SK-N-SH (cell line): ENCODE measurements at regions not wholly inside any gene's neighbourhood (a gene's known extent, or its start where the extent isn't known, plus 50 kb on each side); places are given as distances from the start of the nearest gene placed in this dataset.

Source experiments
- CTCF ChIA-PET: fragments of 300-600, 350-600 bp; formaldehyde crosslinking; extraction: SDS; loops from one replicate; lab custom pipeline; 2021; lab: Yijun Ruan, JAX
- POLR2A ChIA-PET: fragments of 350-600 bp; sonication (Branson Sonifier 250); formaldehyde crosslinking; extraction: SDS; loops from one replicate; lab custom pipeline; 2020; ENCODE audit warnings: antibody characterized with exemption, inconsistent platforms; lab: Yijun Ruan, JAX
- DNase-seq: peaks from one replicate; pipeline ENCODE4 v3.0.0; 2012
- H2AFZ ChIP-seq: fragments of 200-600 bp; sonication (generic); 2 replicates; pipeline ENCODE4 v1.8.1; 2016; ENCODE audit warnings: antibody characterized with exemption, mild to moderate bottlenecking, low read depth
- H3F3A ChIP-seq: fragments of 200-600 bp; sonication (generic); replicated peaks from 2 replicates; pipeline ENCODE3; 2016; ENCODE audit warnings: antibody characterized with exemption, mild to moderate bottlenecking; ENCODE audit not compliant: insufficient read depth
- H3K27ac ChIP-seq, 2 experiments: fragments of 200-500 bp in 1 of 2; fragments of 200-600 bp in 1 of 2; sonication (Bioruptor generic) in 1 of 2; sonication (generic), shearing (Covaris generic) in 1 of 2; 2 replicates each; pipeline versions ENCODE4 v1.5.1 to v1.6.1; 2014 to 2016; ENCODE audit warnings: low read depth in 2 of 2, inconsistent platforms in 1 of 2, low read length in 1 of 2, mild to moderate bottlenecking in 1 of 2, mixed read lengths in 1 of 2
- H3K27me3 ChIP-seq: fragments of 200-600 bp; sonication (generic), shearing (Covaris generic); 2 replicates; pipeline ENCODE4 v1.6.1; 2016; ENCODE audit warnings: mixed run types; ENCODE audit not compliant: insufficient read depth
- H3K36me3 ChIP-seq, 2 experiments: fragments of 200-500 bp in 1 of 2; fragments of 200-600 bp in 1 of 2; sonication (Bioruptor generic) in 1 of 2; sonication (generic) in 1 of 2; replicated peaks in 1 of 2; 2 replicates each; pipeline versions ENCODE3 to v1.5.1; 2014 to 2016; ENCODE audit warnings: low read length in 1 of 2, mild to moderate bottlenecking in 1 of 2; ENCODE audit not compliant: insufficient read depth in 2 of 2, control insufficient read depth in 1 of 2
- H3K4me1 ChIP-seq, 2 experiments: fragments of 200-500 bp in 1 of 2; fragments of 200-600 bp in 1 of 2; sonication (Bioruptor generic) in 1 of 2; sonication (generic), shearing (Covaris generic) in 1 of 2; 2 replicates each; pipeline versions ENCODE4 v1.5.1 to v1.6.1; 2014 to 2016; ENCODE audit warnings: low read depth in 1 of 2, low read length in 1 of 2, mixed run types in 1 of 2; ENCODE audit not compliant: insufficient read depth in 2 of 2, control insufficient read depth in 1 of 2
- H3K4me2 ChIP-seq: fragments of 200-600 bp; sonication (generic), shearing (Covaris generic); 2 replicates; pipeline ENCODE4 v1.6.1; 2017; ENCODE audit warnings: mixed run types
- H3K4me3 ChIP-seq, 2 experiments: fragments of 200-500 bp in 1 of 2; fragments of 200-600 bp in 1 of 2; sonication (Bioruptor generic) in 1 of 2; sonication (generic), shearing (Covaris generic) in 1 of 2; 2 replicates each; pipeline versions ENCODE4 v1.5.1 to v1.8.1; 2014 to 2016; ENCODE audit warnings: low read depth in 2 of 2, inconsistent platforms in 1 of 2, low read length in 1 of 2, mild to moderate bottlenecking in 1 of 2, mixed read lengths in 1 of 2, moderate library complexity in 1 of 2
- H3K79me2 ChIP-seq: fragments of 200-600 bp; sonication (generic); 2 replicates; pipeline ENCODE4 v1.8.1; 2017; ENCODE audit warnings: mild to moderate bottlenecking; ENCODE audit not compliant: insufficient read depth
- H3K9ac ChIP-seq: fragments of 200-600 bp; sonication (generic); 2 replicates; pipeline ENCODE4 v1.6.1; 2017; ENCODE audit warnings: mixed run types
- H3K9me2 ChIP-seq: fragments of 200-600 bp; sonication (generic); 2 replicates; pipeline ENCODE4 v1.6.1; 2017; ENCODE audit warnings: mixed run types
- H3K9me3 ChIP-seq: fragments of 200-600 bp; sonication (generic); 2 replicates; pipeline ENCODE4 v1.6.1; 2017; ENCODE audit warnings: mixed run types, mild to moderate bottlenecking, moderate library complexity
- H4K20me1 ChIP-seq: fragments of 200-600 bp; sonication (generic); 2 replicates; pipeline ENCODE4 v1.6.1; 2017; ENCODE audit warnings: mild to moderate bottlenecking, mixed run types; ENCODE audit not compliant: insufficient read depth
- ELF1 ChIP-seq: IDR thresholded peaks from 2 replicates; pipeline ENCODE4 v1.4.0; 2012
- EZH2phosphoT487 ChIP-seq: fragments of 200-600 bp; sonication (generic); IDR thresholded peaks from 2 replicates; pipeline ENCODE4 v1.6.1; 2017; ENCODE audit warnings: low read depth, mixed run types, mild to moderate bottlenecking, antibody characterized with exemption, moderate library complexity, borderline replicate concordance
- FOXJ3 ChIP-seq: sonication (generic); formaldehyde crosslinking; IDR thresholded peaks from 2 replicates; pipeline ENCODE4 v1.5.1; 2020; ENCODE audit warnings: mild to moderate bottlenecking, missing genetic modification reagents
- FOXM1 ChIP-seq: IDR thresholded peaks from 2 replicates; pipeline ENCODE4 v1.4.0; 2012; ENCODE audit warnings: low read depth, mild to moderate bottlenecking
- GABPA ChIP-seq: IDR thresholded peaks from 2 replicates; pipeline ENCODE4 v1.4.0; 2012; ENCODE audit warnings: low read depth, mild to moderate bottlenecking
- JUND ChIP-seq: IDR thresholded peaks from 2 replicates; pipeline ENCODE4 v1.4.0; 2012
- MEF2A ChIP-seq: IDR thresholded peaks from 2 replicates; pipeline ENCODE4 v1.4.0; 2012; ENCODE audit warnings: low read depth, borderline replicate concordance
- MXI1 ChIP-seq: IDR thresholded peaks from 2 replicates; pipeline ENCODE4 v1.6.1; 2012; ENCODE audit warnings: mild to moderate bottlenecking, low read depth, low read length, improper control_type of control experiment
- NFIC ChIP-seq: IDR thresholded peaks from 2 replicates; pipeline ENCODE4 v1.4.0; 2012; ENCODE audit warnings: borderline replicate concordance
- RXRA ChIP-seq: IDR thresholded peaks from 2 replicates; pipeline ENCODE4 v1.4.0; 2012; ENCODE audit warnings: low read depth, mild to moderate bottlenecking, borderline replicate concordance
- SMC3 ChIP-seq: IDR thresholded peaks from 2 replicates; pipeline ENCODE4 v1.6.1; 2012; ENCODE audit warnings: low read depth, low read length, improper control_type of control experiment
- TAF1 ChIP-seq: IDR thresholded peaks from 2 replicates; pipeline ENCODE4 v1.6.1; 2012; ENCODE audit warnings: low read depth, mild to moderate bottlenecking, low read length, moderate library complexity, borderline replicate concordance
- TCF12 ChIP-seq: IDR thresholded peaks from 2 replicates; pipeline ENCODE4 v1.4.0; 2012
- TEAD4 ChIP-seq: IDR thresholded peaks from 2 replicates; pipeline ENCODE4 v1.4.0; 2012; ENCODE audit warnings: mild to moderate bottlenecking, borderline replicate concordance; ENCODE audit not compliant: insufficient read depth
- YY1 ChIP-seq: IDR thresholded peaks from 2 replicates; pipeline ENCODE4 v1.4.0; 2012; ENCODE audit warnings: low read depth, mild to moderate bottlenecking
- WGBS: methylation state at CpG from one replicate; pipeline ENCODE4 v1.1.6; 2017; ENCODE audit warnings: low lambda C conversion rate; 5-methylcytosine and 5-hydroxymethylcytosine counted together
- TF ChIP-seq, protein P1 (sequence below): IDR thresholded peaks from 2 replicates; pipeline ENCODE4 v1.4.0; 2012; ENCODE audit warnings: low read depth, borderline replicate concordance
- TF ChIP-seq, protein P2 (sequence below): IDR thresholded peaks from 2 replicates; pipeline ENCODE4 v1.4.0; 2012; ENCODE audit warnings: low read depth
- TF ChIP-seq, protein P3 (sequence below): fragments of 200-600 bp; sonication (generic); IDR thresholded peaks from 2 replicates; pipeline ENCODE4 v1.6.1; 2017; ENCODE audit warnings: antibody characterized with exemption, mild to moderate bottlenecking, moderate library complexity
- TF ChIP-seq, protein P4 (sequence below): fragments of 150-350 bp; IDR thresholded peaks from 2 replicates; pipeline ENCODE4 v1.6.1; 2016; ENCODE audit warnings: mild to moderate bottlenecking, low read depth, low read length

DNA sequence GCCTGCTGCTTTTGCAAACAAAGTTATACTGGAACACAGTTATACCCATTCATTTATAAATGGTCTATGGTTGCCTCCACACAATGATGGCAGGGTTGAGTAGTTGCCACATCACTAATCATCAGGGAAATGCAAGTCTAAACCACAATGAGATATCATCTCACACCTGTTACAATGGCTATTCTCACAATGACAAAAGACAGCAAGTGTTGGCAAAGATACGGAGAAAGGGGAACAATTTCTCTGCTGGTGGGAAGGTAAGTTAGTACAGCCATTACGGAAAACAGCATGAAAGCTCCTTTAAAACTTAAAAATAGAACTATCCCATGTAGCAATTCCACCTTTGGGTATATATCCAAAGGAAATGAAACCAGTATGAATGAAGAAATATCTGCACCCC, 261.4 kb downstream of the TJP1 start (continued):
- TF ChIP-seq TCF12 (no peak), GABPA (no peak), NFIC (no peak), RXRA (no peak), SMC3 (no peak), TAF1 (no peak), YY1 (no peak), MEF2A (no peak)
- TF ChIP-seq, protein P1, sequence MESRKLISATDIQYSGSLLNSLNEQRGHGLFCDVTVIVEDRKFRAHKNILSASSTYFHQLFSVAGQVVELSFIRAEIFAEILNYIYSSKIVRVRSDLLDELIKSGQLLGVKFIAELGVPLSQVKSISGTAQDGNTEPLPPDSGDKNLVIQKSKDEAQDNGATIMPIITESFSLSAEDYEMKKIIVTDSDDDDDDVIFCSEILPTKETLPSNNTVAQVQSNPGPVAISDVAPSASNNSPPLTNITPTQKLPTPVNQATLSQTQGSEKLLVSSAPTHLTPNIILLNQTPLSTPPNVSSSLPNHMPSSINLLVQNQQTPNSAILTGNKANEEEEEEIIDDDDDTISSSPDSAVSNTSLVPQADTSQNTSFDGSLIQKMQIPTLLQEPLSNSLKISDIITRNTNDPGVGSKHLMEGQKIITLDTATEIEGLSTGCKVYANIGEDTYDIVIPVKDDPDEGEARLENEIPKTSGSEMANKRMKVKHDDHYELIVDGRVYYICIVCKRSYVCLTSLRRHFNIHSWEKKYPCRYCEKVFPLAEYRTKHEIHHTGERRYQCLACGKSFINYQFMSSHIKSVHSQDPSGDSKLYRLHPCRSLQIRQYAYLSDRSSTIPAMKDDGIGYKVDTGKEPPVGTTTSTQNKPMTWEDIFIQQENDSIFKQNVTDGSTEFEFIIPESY: no peak
- TF ChIP-seq, protein P2, sequence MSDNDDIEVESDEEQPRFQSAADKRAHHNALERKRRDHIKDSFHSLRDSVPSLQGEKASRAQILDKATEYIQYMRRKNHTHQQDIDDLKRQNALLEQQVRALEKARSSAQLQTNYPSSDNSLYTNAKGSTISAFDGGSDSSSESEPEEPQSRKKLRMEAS: no peak

DNA sequence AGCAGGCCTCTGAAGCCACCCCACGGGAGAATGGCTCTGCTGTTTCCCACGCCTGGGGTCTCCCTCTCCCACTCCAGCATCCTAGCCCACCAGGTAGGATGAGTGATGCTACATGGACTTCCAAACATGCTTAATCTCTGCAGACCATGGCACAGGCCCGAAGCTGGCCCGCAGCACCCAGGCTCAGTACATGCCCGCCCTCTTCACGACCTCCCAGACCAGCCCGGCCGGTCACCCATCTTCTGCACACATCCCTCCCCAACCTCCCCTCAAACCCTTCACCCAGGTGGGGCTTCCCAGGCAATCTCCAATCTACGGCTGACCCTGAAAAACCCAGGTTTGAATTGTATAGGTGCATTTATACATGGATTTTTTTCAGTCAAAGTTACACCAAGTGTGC, 264.0 kb downstream of the TJP1 start:
- no peaks in the 10 kb centered on the region for H3K79me2 ChIP-seq
- POLR2A ChIA-PET: no interaction called here
- DNase-seq: no peak
- 56% methylated on average over 9 of the region's 9 CpGs for WGBS
- no peaks in the 10 kb centered on the region for H3F3A ChIP-seq
- H3K36me3 ChIP-seq: no peaks in the 10 kb centered on the region
- no peak overlapping the region for H3K4me3 ChIP-seq
- H3K27me3 ChIP-seq: no peaks in the 10 kb centered on the region; the same call in 1 of the 2 replicates
- TF ChIP-seq EZH2phosphoT487: no peak
- no peak for TF ChIP-seq FOXM1
- TF ChIP-seq TEAD4: no peak
- no peak for TF ChIP-seq NFIC
- TF ChIP-seq SMC3: no peak
- TF ChIP-seq, protein P2: no peak
- no peak for TF ChIP-seq RXRA
- no peak for TF ChIP-seq TCF12
- no peak for TF ChIP-seq JUND
- no peak for TF ChIP-seq GABPA
- no peaks in the 10 kb centered on the region for H3K9me2 ChIP-seq
- H3K4me2 ChIP-seq: no peak overlapping the region
- no peak overlapping the region for H3K9ac ChIP-seq
- no peak overlapping the region for H2AFZ ChIP-seq
- no peaks in the 10 kb centered on the region for H3K9me3 ChIP-seq
- no peak overlapping the region for H3K27ac ChIP-seq
- H3K4me1 ChIP-seq: no peaks in the 10 kb centered on the region
- no peaks in the 10 kb centered on the region for H4K20me1 ChIP-seq
- CTCF ChIA-PET: interaction anchor here (1.1 kb wide), 1 partner anchor 9 kb away, joined by 3 read pairs; no protein-coding TSS in a partner anchor

DNA sequence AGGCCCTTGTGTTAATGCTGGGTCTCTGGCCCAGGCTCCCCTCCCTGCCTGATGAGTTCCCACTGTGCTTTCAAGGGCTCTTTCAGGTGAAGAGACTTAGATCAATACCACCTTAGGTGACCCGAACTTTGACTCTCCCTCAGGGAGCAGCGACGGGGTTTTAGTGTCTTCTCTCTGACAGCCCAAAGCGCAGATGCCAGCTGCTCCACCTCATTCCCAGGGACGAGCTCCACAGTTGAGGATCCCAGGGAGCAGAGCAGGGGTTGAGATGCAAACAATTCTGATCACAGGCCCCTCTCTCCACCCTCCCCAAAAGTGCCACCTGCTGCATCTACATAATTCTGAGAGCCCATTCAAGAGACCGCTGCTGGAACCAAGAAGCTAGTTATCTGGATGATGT, 265.1 kb downstream of the TJP1 start:
- H3F3A ChIP-seq: no peaks in the 10 kb centered on the region
- no peak overlapping the region for H3K4me3 ChIP-seq
- no peaks in the 10 kb centered on the region for H3K9me2 ChIP-seq
- ChIA-PET POLR2A (no interaction called here), CTCF (interaction anchor here (1.6 kb wide), 1 partner anchor 12 kb away, joined by 4 read pairs; no protein-coding TSS in a partner anchor)
- no peaks in the 10 kb centered on the region for H3K9me3 ChIP-seq
- DNase-seq: no peak
- no peaks in the 10 kb centered on the region for H3K36me3 ChIP-seq
- WGBS: 45% methylated on average over 6 of the region's 6 CpGs
- no peaks in the 10 kb centered on the region; the same call in 1 of the 2 replicates for H3K27me3 ChIP-seq
- H2AFZ ChIP-seq: no peak overlapping the region
- H3K4me2 ChIP-seq: no peak overlapping the region
- no peak overlapping the region for H3K27ac ChIP-seq
- H3K9ac ChIP-seq: no peak overlapping the region
- no peaks in the 10 kb centered on the region for H3K79me2 ChIP-seq
- no peaks in the 10 kb centered on the region for H4K20me1 ChIP-seq
- H3K4me1 ChIP-seq: no peaks in the 10 kb centered on the region
- no peak for TF ChIP-seq TAF1
- no peak for TF ChIP-seq MXI1
- TF ChIP-seq, protein P3, sequence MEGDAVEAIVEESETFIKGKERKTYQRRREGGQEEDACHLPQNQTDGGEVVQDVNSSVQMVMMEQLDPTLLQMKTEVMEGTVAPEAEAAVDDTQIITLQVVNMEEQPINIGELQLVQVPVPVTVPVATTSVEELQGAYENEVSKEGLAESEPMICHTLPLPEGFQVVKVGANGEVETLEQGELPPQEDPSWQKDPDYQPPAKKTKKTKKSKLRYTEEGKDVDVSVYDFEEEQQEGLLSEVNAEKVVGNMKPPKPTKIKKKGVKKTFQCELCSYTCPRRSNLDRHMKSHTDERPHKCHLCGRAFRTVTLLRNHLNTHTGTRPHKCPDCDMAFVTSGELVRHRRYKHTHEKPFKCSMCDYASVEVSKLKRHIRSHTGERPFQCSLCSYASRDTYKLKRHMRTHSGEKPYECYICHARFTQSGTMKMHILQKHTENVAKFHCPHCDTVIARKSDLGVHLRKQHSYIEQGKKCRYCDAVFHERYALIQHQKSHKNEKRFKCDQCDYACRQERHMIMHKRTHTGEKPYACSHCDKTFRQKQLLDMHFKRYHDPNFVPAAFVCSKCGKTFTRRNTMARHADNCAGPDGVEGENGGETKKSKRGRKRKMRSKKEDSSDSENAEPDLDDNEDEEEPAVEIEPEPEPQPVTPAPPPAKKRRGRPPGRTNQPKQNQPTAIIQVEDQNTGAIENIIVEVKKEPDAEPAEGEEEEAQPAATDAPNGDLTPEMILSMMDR: no peak
- no peak for TF ChIP-seq RXRA
- TF ChIP-seq MEF2A: no peak
- TF ChIP-seq, protein P2: no peak
- TF ChIP-seq YY1: no peak
- TF ChIP-seq EZH2phosphoT487: no peak
- TF ChIP-seq FOXJ3 (CRISPR knock-in tag): no peak
- TF ChIP-seq, protein P4, sequence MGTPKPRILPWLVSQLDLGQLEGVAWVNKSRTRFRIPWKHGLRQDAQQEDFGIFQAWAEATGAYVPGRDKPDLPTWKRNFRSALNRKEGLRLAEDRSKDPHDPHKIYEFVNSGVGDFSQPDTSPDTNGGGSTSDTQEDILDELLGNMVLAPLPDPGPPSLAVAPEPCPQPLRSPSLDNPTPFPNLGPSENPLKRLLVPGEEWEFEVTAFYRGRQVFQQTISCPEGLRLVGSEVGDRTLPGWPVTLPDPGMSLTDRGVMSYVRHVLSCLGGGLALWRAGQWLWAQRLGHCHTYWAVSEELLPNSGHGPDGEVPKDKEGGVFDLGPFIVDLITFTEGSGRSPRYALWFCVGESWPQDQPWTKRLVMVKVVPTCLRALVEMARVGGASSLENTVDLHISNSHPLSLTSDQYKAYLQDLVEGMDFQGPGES: no peak
- TF ChIP-seq TCF12: no peak
- no peak for TF ChIP-seq ELF1
